ENCODE measurements at regions not wholly inside any gene's neighbourhood (a gene's known extent, or its start where the extent isn't known, plus 50 kb on each side); places are given as distances from the start of the nearest gene placed in this dataset.

- H3K36me3 Mint-ChIP-seq: no peaks in the 10 kb centered on the region
- H3K27ac Mint-ChIP-seq: no peak overlapping the region
- DNase-seq (no peak), ATAC-seq (ENCODE audit: low read depth in 2 of 2) (no peak)
- Histone ChIP-seq H3K36me3 (ENCODE audit: control insufficient read depth, insufficient read depth, low read length) (no peaks in the 10 kb centered on the region), H3K4me1 (ENCODE audit: control insufficient read depth, insufficient read depth, low read length, poor library complexity, severe bottlenecking) (no peaks in the 10 kb centered on the region), H3K4me3 (ENCODE audit: low read depth, low read length) (no peak overlapping the region), H3K27me3 (ENCODE audit: control insufficient read depth, insufficient read depth, low read length) (peaks cover 8% of the 10 kb centered on the region), H3K9me3 (ENCODE audit: control insufficient read depth in 2 of 2, low read length in 2 of 2) (no peaks in the 10 kb centered on the region), H3K27ac (ENCODE audit: insufficient read depth, low read length, poor library complexity, severe bottlenecking) (no peak overlapping the region)
- peaks cover 0 to 3% (median 0%) of the 10 kb centered on the region in 7 donors for H3K9me3 Mint-ChIP-seq
- H3K4me1 Mint-ChIP-seq: no peaks in the 10 kb centered on the region
- H3K4me3 Mint-ChIP-seq: no peak overlapping the region
- H3K27me3 Mint-ChIP-seq: peaks cover 5% of the 10 kb centered on the region
Measured at GRCh38 chr7:35390146-35390545, 136.2 kb upstream of the TBX20 start.

- Mint-ChIP-seq H3K36me3 (no peaks in the 10 kb centered on the region), H3K9me3 (peaks cover 0 to 3% (median 0%) of the 10 kb centered on the region in 7 donors), H3K27me3 (peaks cover 9% of the 10 kb centered on the region), H3K4me3 (no peak overlapping the region), H3K27ac (no peak overlapping the region), H3K4me1 (no peaks in the 10 kb centered on the region)
- no peaks in the 10 kb centered on the region for H3K4me1 ChIP-seq (ENCODE audit: control insufficient read depth, insufficient read depth, low read length, poor library complexity, severe bottlenecking)
- no peak overlapping the region for H3K4me3 ChIP-seq (ENCODE audit: low read depth, low read length)
- no peaks in the 10 kb centered on the region for H3K36me3 ChIP-seq (ENCODE audit: control insufficient read depth, insufficient read depth, low read length)
- no peaks in the 10 kb centered on the region for H3K9me3 ChIP-seq (ENCODE audit: control insufficient read depth in 2 of 2, low read length in 2 of 2)
- DNase-seq: no peak
- no peak overlapping the region for H3K27ac ChIP-seq (ENCODE audit: insufficient read depth, low read length, poor library complexity, severe bottlenecking)
- no peak for ATAC-seq (ENCODE audit: low read depth in 2 of 2)
- peaks cover 4% of the 10 kb centered on the region for H3K27me3 ChIP-seq (ENCODE audit: control insufficient read depth, insufficient read depth, low read length)
Measured at GRCh38 chr7:35389636-35390035, 135.7 kb upstream of the TBX20 start.

GRCh38 chr7:35386816-35387706, 133.2 kb upstream of the TBX20 start:
- Histone ChIP-seq H3K27me3 (ENCODE audit: control insufficient read depth, insufficient read depth, low read length) (peaks cover under 1% of the 10 kb centered on the region), H3K9me3 (ENCODE audit: control insufficient read depth in 2 of 2, low read length in 2 of 2) (no peaks in the 10 kb centered on the region), H3K4me3 (ENCODE audit: low read depth, low read length) (no peak overlapping the region), H3K4me1 (ENCODE audit: control insufficient read depth, insufficient read depth, low read length, poor library complexity, severe bottlenecking) (no peaks in the 10 kb centered on the region), H3K27ac (ENCODE audit: insufficient read depth, low read length, poor library complexity, severe bottlenecking) (no peak overlapping the region), H3K36me3 (ENCODE audit: control insufficient read depth, insufficient read depth, low read length) (no peaks in the 10 kb centered on the region)
- no peak overlapping the region for H3K27ac Mint-ChIP-seq
- H3K4me3 Mint-ChIP-seq: no peak overlapping the region
- ATAC-seq (ENCODE audit: low read depth in 2 of 2): no peak
- H3K9me3 Mint-ChIP-seq: peaks cover 0 to 3% (median 0%) of the 10 kb centered on the region in 7 donors
- H3K4me1 Mint-ChIP-seq: no peaks in the 10 kb centered on the region
- H3K27me3 Mint-ChIP-seq: peaks cover 9% of the 10 kb centered on the region
- no peak for DNase-seq
- no peaks in the 10 kb centered on the region for H3K36me3 Mint-ChIP-seq

GRCh38 chr7:35386082-35386815, 132.3 kb upstream of the TBX20 start:
- Mint-ChIP-seq H3K4me3 (no peak overlapping the region), H3K4me1 (no peaks in the 10 kb centered on the region), H3K9me3 (peaks cover 0 to 3% (median 0%) of the 10 kb centered on the region in 7 donors), H3K27me3 (peaks cover 9% of the 10 kb centered on the region), H3K27ac (no peak overlapping the region), H3K36me3 (no peaks in the 10 kb centered on the region)
- Histone ChIP-seq H3K27me3 (ENCODE audit: control insufficient read depth, insufficient read depth, low read length) (no peaks in the 10 kb centered on the region), H3K9me3 (ENCODE audit: control insufficient read depth in 2 of 2, low read length in 2 of 2) (no peaks in the 10 kb centered on the region), H3K27ac (ENCODE audit: insufficient read depth, low read length, poor library complexity, severe bottlenecking) (no peak overlapping the region), H3K36me3 (ENCODE audit: control insufficient read depth, insufficient read depth, low read length) (no peaks in the 10 kb centered on the region), H3K4me1 (ENCODE audit: control insufficient read depth, insufficient read depth, low read length, poor library complexity, severe bottlenecking) (no peaks in the 10 kb centered on the region), H3K4me3 (ENCODE audit: low read depth, low read length) (no peak overlapping the region)
- ATAC-seq (ENCODE audit: low read depth in 2 of 2) (no peak), DNase-seq (no peak)

GRCh38 chr7:35384761-35385700, 131.1 kb upstream of the TBX20 start:
- H3K4me3 Mint-ChIP-seq: no peak overlapping the region
- no peaks in the 10 kb centered on the region for H3K36me3 ChIP-seq (ENCODE audit: control insufficient read depth, insufficient read depth, low read length)
- no peak overlapping the region for H3K27ac Mint-ChIP-seq

GRCh38 chr7:35380739-35381224, 126.9 kb upstream of the TBX20 start:
- no peak for ATAC-seq (ENCODE audit: low read depth in 2 of 2)
- Histone ChIP-seq H3K4me1 (ENCODE audit: control insufficient read depth, insufficient read depth, low read length, poor library complexity, severe bottlenecking) (no peaks in the 10 kb centered on the region), H3K36me3 (ENCODE audit: control insufficient read depth, insufficient read depth, low read length) (no peaks in the 10 kb centered on the region), H3K4me3 (ENCODE audit: low read depth, low read length) (no peak overlapping the region), H3K27me3 (ENCODE audit: control insufficient read depth, insufficient read depth, low read length) (peaks cover 2% of the 10 kb centered on the region), H3K9me3 (ENCODE audit: control insufficient read depth in 2 of 2, low read length in 2 of 2) (no peaks in the 10 kb centered on the region), H3K27ac (ENCODE audit: insufficient read depth, low read length, poor library complexity, severe bottlenecking) (no peak overlapping the region)
- Mint-ChIP-seq H3K4me3 (no peak overlapping the region), H3K36me3 (no peaks in the 10 kb centered on the region), H3K27me3 (peaks cover 4% of the 10 kb centered on the region), H3K4me1 (no peaks in the 10 kb centered on the region), H3K9me3 (no peaks in the 10 kb centered on the region), H3K27ac (no peak overlapping the region)
- no peak for DNase-seq

More at GRCh38 chr7:35384761-35385700, 131.1 kb upstream of the TBX20 start:
- no peaks in the 10 kb centered on the region for H3K27me3 ChIP-seq (ENCODE audit: control insufficient read depth, insufficient read depth, low read length)
- no peaks in the 10 kb centered on the region for H3K4me1 ChIP-seq (ENCODE audit: control insufficient read depth, insufficient read depth, low read length, poor library complexity, severe bottlenecking)
- H3K36me3 Mint-ChIP-seq: no peaks in the 10 kb centered on the region
- no peaks in the 10 kb centered on the region for H3K9me3 ChIP-seq (ENCODE audit: control insufficient read depth in 2 of 2, low read length in 2 of 2)
- peaks cover 0 to 3% (median 0%) of the 10 kb centered on the region in 7 donors for H3K9me3 Mint-ChIP-seq
- H3K4me1 Mint-ChIP-seq: no peaks in the 10 kb centered on the region
- H3K4me3 ChIP-seq (ENCODE audit: low read depth, low read length): no peak overlapping the region
- no peak overlapping the region for H3K27ac ChIP-seq (ENCODE audit: insufficient read depth, low read length, poor library complexity, severe bottlenecking)
- ATAC-seq (ENCODE audit: low read depth in 2 of 2): no peak
- peaks cover 4% of the 10 kb centered on the region for H3K27me3 Mint-ChIP-seq
- DNase-seq: no peak

GRCh38 chr7:35379481-35379880, 125.6 kb upstream of the TBX20 start:
- DNase-seq (no peak), ATAC-seq (ENCODE audit: low read depth in 2 of 2) (no peak)
- Histone ChIP-seq H3K36me3 (ENCODE audit: control insufficient read depth, insufficient read depth, low read length) (no peaks in the 10 kb centered on the region), H3K9me3 (ENCODE audit: control insufficient read depth in 2 of 2, low read length in 2 of 2) (no peaks in the 10 kb centered on the region), H3K4me3 (ENCODE audit: low read depth, low read length) (no peak overlapping the region), H3K27ac (ENCODE audit: insufficient read depth, low read length, poor library complexity, severe bottlenecking) (no peak overlapping the region), H3K27me3 (ENCODE audit: control insufficient read depth, insufficient read depth, low read length) (peaks cover 2% of the 10 kb centered on the region), H3K4me1 (ENCODE audit: control insufficient read depth, insufficient read depth, low read length, poor library complexity, severe bottlenecking) (no peaks in the 10 kb centered on the region)
- H3K4me1 Mint-ChIP-seq: no peaks in the 10 kb centered on the region
- H3K4me3 Mint-ChIP-seq: no peak overlapping the region
- H3K36me3 Mint-ChIP-seq: no peaks in the 10 kb centered on the region
- no peaks in the 10 kb centered on the region for H3K27me3 Mint-ChIP-seq
- no peak overlapping the region for H3K27ac Mint-ChIP-seq
- H3K9me3 Mint-ChIP-seq: peaks cover 0 to 8% (median 0%) of the 10 kb centered on the region in 7 donors
